B cell (primary cell): ENCODE measurements at regions not wholly inside any gene's neighbourhood (a gene's known extent, or its start where the extent isn't known, plus 50 kb on each side); places are given as distances from the start of the nearest gene placed in this dataset.

Experiments used
- ATAC-seq: fragments of 200-7000 bp; cut with Tn5 transposase; one replicate; pipeline ENCODE4 v1.10.0; 2021; ENCODE audit warnings: low read depth, mild to moderate bottlenecking, moderate number of reproducible peaks, moderate library complexity
- CTCF ChIA-PET: fragments of 350-600 bp; sonication (Branson Sonifier 250); formaldehyde crosslinking; loops from one replicate; lab custom pipeline; 2021; ENCODE audit warnings: antibody characterized with exemption, inconsistent platforms; lab: Charles Lee
- POLR2A ChIA-PET: fragments of 350-600 bp; sonication (Branson Sonifier 250); formaldehyde crosslinking; loops from one replicate; lab custom pipeline; 2021; ENCODE audit warnings: antibody characterized with exemption; lab: Charles Lee
- DNase-seq: peaks from one replicate; pipeline ENCODE4 v3.0.0; 2013
- H2AFZ ChIP-seq: 2 replicates; pipeline ENCODE4 v1.6.1; 2012; ENCODE audit warnings: mild to moderate bottlenecking, low read depth, low read length; ENCODE audit not compliant: insufficient read depth, poor library complexity, severe bottlenecking
- H3K27ac ChIP-seq, 2 donors: 1 replicate in 1 of 2; 2 replicates in 1 of 2; pipeline ENCODE4 v1.5.1; 2012 to 2013; ENCODE audit warnings: low read length in 2 of 2, mild to moderate bottlenecking in 2 of 2, moderate library complexity in 1 of 2
- H3K27me3 ChIP-seq, 4 experiments: fragments of 200-600 bp in 1 of 4; sonication (generic) in 1 of 4; replicated peaks in 1 of 4; 1 replicate in 2 of 4; 2 replicates in 2 of 4; pipeline versions ENCODE4 v1.6.1 to v1.7.0; 2013 to 2016; ENCODE audit warnings: low read length in 3 of 4, mild to moderate bottlenecking in 2 of 4, mixed read lengths in 1 of 4, moderate library complexity in 1 of 4; ENCODE audit not compliant: insufficient read depth in 4 of 4, control insufficient read depth in 3 of 4; ENCODE audit errors: control extremely low read depth in 1 of 4
- H3K36me3 ChIP-seq, 2 experiments: replicated peaks in 1 of 2; 1 replicate in 1 of 2; 2 replicates in 1 of 2; pipeline versions ENCODE4 v1.6.1 to v1.7.1; 2013; ENCODE audit warnings: low read length in 1 of 2; ENCODE audit not compliant: insufficient read depth in 2 of 2, control insufficient read depth in 1 of 2; ENCODE audit errors: control extremely low read depth in 1 of 2, extremely low read depth in 1 of 2
- H3K4me1 ChIP-seq, 2 donors: fragments of 200-600 bp in 1 of 2; sonication (generic) in 1 of 2; 1 replicate in 1 of 2; 2 replicates in 1 of 2; pipeline versions ENCODE4 v1.5.1 to v1.6.1; 2013 to 2017; ENCODE audit warnings: low read length in 2 of 2; ENCODE audit not compliant: control insufficient read depth in 2 of 2, insufficient read depth in 2 of 2
- H3K4me2 ChIP-seq: replicated peaks from 2 replicates; pipeline ENCODE3; 2012; ENCODE audit warnings: mild to moderate bottlenecking, low read depth, low read length; ENCODE audit not compliant: poor library complexity, severe bottlenecking
- H3K4me3 ChIP-seq, 5 experiments: fragments of 200-600 bp in 1 of 5; sonication (generic) in 1 of 5; 1 replicate in 3 of 5; 2 replicates in 2 of 5; pipeline versions ENCODE4 v1.5.1 to v1.7.0; 2011 to 2016; ENCODE audit warnings: low read length in 4 of 5, mild to moderate bottlenecking in 4 of 5, low read depth in 2 of 5, control low read depth in 1 of 5, moderate library complexity in 1 of 5; ENCODE audit not compliant: insufficient read depth in 1 of 5; ENCODE audit errors: control extremely low read depth in 1 of 5, extremely low read depth in 1 of 5
- H3K79me2 ChIP-seq: fragments of 200-600 bp; sonication (generic); one replicate; pipeline ENCODE4 v1.6.0; 2016; ENCODE audit warnings: low read length; ENCODE audit not compliant: control insufficient read depth, insufficient read depth
- H3K9ac ChIP-seq: fragments of 200-600 bp; sonication (generic); 2 replicates; pipeline ENCODE4 v1.6.1; 2017; ENCODE audit warnings: mild to moderate bottlenecking, low read length, moderate library complexity
- H3K9me3 ChIP-seq, 3 donors: one replicate each; pipeline versions ENCODE4 v1.6.1 to v1.7.1; 2013; ENCODE audit warnings: low read length in 2 of 3; ENCODE audit not compliant: control insufficient read depth in 2 of 3, insufficient read depth in 1 of 3; ENCODE audit errors: control extremely low read depth in 1 of 3
- H4K20me1 ChIP-seq: 2 replicates; pipeline ENCODE4 v1.6.0; 2012; ENCODE audit warnings: mild to moderate bottlenecking, low read length; ENCODE audit not compliant: insufficient read depth, control insufficient read depth, poor library complexity, severe bottlenecking
- H3K27ac Mint-ChIP-seq: one replicate; pipeline ENCODE4 v1.8.0; 2021; ENCODE audit warnings: mixed read lengths
- H3K27me3 Mint-ChIP-seq: one replicate; pipeline ENCODE4 v1.8.0; 2021; ENCODE audit warnings: mixed read lengths
- H3K4me1 Mint-ChIP-seq: one replicate; pipeline ENCODE4 v1.8.0; 2021; ENCODE audit warnings: mixed read lengths
- H3K4me3 Mint-ChIP-seq: one replicate; pipeline ENCODE4 v1.8.0; 2021; ENCODE audit warnings: mixed read lengths
- H3K9me3 Mint-ChIP-seq: one replicate; pipeline ENCODE4 v1.8.0; 2022; ENCODE audit warnings: mixed read lengths; ENCODE audit not compliant: insufficient read depth
- EZH2 ChIP-seq: IDR thresholded peaks from 2 replicates; pipeline ENCODE4 v1.6.1; 2012; ENCODE audit warnings: borderline replicate concordance, low read depth, mild to moderate bottlenecking, moderate library complexity, low read length; ENCODE audit not compliant: insufficient read depth, poor library complexity, severe bottlenecking
- WGBS: methylation state at CpG from one replicate; pipeline ENCODE4 v1.1.5; 2013; ENCODE audit warnings: missing lambda C conversion rate; ENCODE audit not compliant: insufficient coverage; 5-methylcytosine and 5-hydroxymethylcytosine counted together
- intact Hi-C: fragments of 100-400 bp; cut with micrococcal nuclease; formaldehyde crosslinking; loops from one replicate; pipeline ENCODE4 v1.10.0; 2022
- TF ChIP-seq, protein P1 (sequence below): fragments of 200-600 bp; IDR thresholded peaks from one replicate; pipeline ENCODE4 v1.8.0; 2022; ENCODE audit warnings: antibody characterized with exemption, mild to moderate bottlenecking

DNA sequence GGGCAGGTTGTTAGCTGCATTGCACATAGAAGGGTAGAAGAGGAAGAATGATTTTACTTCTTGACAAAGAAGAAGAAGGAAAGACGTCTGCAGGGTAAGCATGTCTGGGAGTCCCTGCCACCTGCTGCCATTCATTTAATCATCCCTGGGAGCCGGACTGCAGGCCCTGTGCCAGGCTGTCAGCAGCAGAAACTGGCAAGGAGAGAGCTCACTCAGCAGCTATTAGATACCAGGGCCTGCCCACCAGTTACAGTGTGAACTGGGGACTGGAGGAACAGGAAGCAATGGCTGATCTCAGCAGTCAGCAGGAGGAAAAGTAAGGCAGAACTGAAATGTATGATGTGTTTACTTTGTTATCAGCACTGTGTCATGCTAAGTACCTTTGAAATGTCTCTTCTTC is 75.7 kb upstream of the C1orf87 start:
- no peak overlapping the region for H3K4me3 ChIP-seq
- ChIA-PET CTCF (no interaction called here), POLR2A (no interaction called here)
- Mint-ChIP-seq H3K4me1 (no peaks in the 10 kb centered on the region), H3K27ac (no peak overlapping the region), H3K27me3 (no peaks in the 10 kb centered on the region), H3K9me3 (no peaks in the 10 kb centered on the region), H3K4me3 (no peak overlapping the region)
- no peak for ATAC-seq
- H3K36me3 ChIP-seq = no peaks in the 10 kb centered on the region
- no peak overlapping the region for H3K27ac ChIP-seq
- no peak overlapping the region for H2AFZ ChIP-seq
- DNase-seq = no peak
- 17% methylated on average over 1 of the region's 2 CpGs for WGBS
- intact Hi-C loops = no loop called here
- H4K20me1 ChIP-seq = no peaks in the 10 kb centered on the region
- no peaks in the 10 kb centered on the region for H3K4me1 ChIP-seq
- no peak overlapping the region for H3K4me2 ChIP-seq
- no peaks in the 10 kb centered on the region for H3K79me2 ChIP-seq
- no peaks in the 10 kb centered on the region for H3K27me3 ChIP-seq
- H3K9me3 ChIP-seq = no peaks in the 10 kb centered on the region
- H3K9ac ChIP-seq = no peak overlapping the region
- TF ChIP-seq, protein P1, sequence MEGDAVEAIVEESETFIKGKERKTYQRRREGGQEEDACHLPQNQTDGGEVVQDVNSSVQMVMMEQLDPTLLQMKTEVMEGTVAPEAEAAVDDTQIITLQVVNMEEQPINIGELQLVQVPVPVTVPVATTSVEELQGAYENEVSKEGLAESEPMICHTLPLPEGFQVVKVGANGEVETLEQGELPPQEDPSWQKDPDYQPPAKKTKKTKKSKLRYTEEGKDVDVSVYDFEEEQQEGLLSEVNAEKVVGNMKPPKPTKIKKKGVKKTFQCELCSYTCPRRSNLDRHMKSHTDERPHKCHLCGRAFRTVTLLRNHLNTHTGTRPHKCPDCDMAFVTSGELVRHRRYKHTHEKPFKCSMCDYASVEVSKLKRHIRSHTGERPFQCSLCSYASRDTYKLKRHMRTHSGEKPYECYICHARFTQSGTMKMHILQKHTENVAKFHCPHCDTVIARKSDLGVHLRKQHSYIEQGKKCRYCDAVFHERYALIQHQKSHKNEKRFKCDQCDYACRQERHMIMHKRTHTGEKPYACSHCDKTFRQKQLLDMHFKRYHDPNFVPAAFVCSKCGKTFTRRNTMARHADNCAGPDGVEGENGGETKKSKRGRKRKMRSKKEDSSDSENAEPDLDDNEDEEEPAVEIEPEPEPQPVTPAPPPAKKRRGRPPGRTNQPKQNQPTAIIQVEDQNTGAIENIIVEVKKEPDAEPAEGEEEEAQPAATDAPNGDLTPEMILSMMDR = no peak
- TF ChIP-seq EZH2 = no peak

GRCh38 chr1:60146884-60147283 is 73.3 kb upstream of the C1orf87 start:
- H3K27ac ChIP-seq = no peak overlapping the region
- no peak for DNase-seq
- no peaks in the 10 kb centered on the region for H3K4me1 ChIP-seq
- Mint-ChIP-seq H3K9me3 (no peaks in the 10 kb centered on the region), H3K27me3 (no peaks in the 10 kb centered on the region), H3K4me3 (no peak overlapping the region), H3K27ac (no peak overlapping the region), H3K4me1 (no peaks in the 10 kb centered on the region)
- H3K9ac ChIP-seq = no peak overlapping the region
- no peak overlapping the region for H3K4me2 ChIP-seq
- no peaks in the 10 kb centered on the region for H3K36me3 ChIP-seq
- H2AFZ ChIP-seq = no peak overlapping the region
- no peaks in the 10 kb centered on the region for H3K9me3 ChIP-seq
- CTCF ChIA-PET = no interaction called here
- no peaks in the 10 kb centered on the region for H3K79me2 ChIP-seq
- H4K20me1 ChIP-seq = no peaks in the 10 kb centered on the region
- POLR2A ChIA-PET = no interaction called here
- intact Hi-C loops = no loop called here
- no peaks in the 10 kb centered on the region for H3K27me3 ChIP-seq
- no CpG with 5 or more reads among the region's 1 CpG for WGBS
- TF ChIP-seq, protein P1 = no peak
- no peak for TF ChIP-seq EZH2
- no peak for ATAC-seq
- H3K4me3 ChIP-seq = no peak overlapping the region
